ENCODE measurements at regions not wholly inside any gene's neighbourhood (a gene's known extent, or its start where the extent isn't known, plus 50 kb on each side); places are given as distances from the start of the nearest gene placed in this dataset.

DNA sequence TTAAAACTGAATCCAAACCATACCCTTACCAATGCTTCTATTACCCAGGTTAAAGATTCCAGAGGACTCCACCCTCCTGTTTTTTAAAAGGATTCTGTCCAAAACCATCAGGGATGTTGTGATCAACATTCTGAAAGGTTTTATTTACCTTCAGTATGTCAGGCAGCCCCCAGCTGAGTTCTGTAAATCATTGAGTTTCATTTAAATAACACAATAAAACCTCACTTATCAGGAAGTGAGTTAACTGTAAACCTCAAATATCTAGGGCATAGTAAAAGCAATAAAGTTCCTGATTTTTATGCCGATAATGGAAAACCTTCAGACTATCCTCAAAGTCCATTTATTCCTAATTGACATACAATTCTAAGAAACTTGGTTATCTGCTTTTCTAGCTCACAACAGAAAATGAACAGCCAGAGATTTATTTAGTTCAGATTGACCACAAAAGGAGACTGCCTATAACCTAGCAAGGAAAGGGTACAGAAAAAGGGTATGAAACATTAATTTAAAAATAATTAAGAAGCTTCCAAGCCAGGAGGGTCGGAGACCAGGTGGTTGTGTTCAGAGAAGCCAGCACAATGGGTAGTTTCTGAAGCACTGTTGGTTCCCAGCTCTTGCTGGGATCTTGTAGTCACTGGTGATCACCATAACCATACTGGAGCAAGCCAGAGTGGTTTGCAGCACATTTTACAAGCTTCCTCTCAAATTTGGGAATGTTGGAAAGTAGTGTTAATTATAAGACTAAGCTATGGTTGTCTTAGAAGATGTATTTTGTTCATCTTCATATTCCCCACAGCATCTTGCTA lies 336.4 kb upstream of the FMN2 start:
- Histone ChIP-seq H3K27me3 (no peaks in the 10 kb centered on the region), H3K4me1 (peaks cover 0 to 7% (median 3%) of the 10 kb centered on the region in 4 donors), H3K4me3 (no peak overlapping the region), H3K27ac (no peak overlapping the region), H3K36me3 (no peaks in the 10 kb centered on the region), H3K9me3 (no peaks in the 10 kb centered on the region)
- intact Hi-C loops (cut with DNase I), result no loop called here
- no peak for TF ChIP-seq POLR2A (IDR thresholded peaks at IDR 0.05)
- TF ChIP-seq EP300 (IDR thresholded peaks at IDR 0.05), result no peak
- no peak for TF ChIP-seq POLR2AphosphoS5 (IDR thresholded peaks at IDR 0.05)
- TF ChIP-seq, protein P1, sequence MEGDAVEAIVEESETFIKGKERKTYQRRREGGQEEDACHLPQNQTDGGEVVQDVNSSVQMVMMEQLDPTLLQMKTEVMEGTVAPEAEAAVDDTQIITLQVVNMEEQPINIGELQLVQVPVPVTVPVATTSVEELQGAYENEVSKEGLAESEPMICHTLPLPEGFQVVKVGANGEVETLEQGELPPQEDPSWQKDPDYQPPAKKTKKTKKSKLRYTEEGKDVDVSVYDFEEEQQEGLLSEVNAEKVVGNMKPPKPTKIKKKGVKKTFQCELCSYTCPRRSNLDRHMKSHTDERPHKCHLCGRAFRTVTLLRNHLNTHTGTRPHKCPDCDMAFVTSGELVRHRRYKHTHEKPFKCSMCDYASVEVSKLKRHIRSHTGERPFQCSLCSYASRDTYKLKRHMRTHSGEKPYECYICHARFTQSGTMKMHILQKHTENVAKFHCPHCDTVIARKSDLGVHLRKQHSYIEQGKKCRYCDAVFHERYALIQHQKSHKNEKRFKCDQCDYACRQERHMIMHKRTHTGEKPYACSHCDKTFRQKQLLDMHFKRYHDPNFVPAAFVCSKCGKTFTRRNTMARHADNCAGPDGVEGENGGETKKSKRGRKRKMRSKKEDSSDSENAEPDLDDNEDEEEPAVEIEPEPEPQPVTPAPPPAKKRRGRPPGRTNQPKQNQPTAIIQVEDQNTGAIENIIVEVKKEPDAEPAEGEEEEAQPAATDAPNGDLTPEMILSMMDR (IDR thresholded peaks at IDR 0.05), result no peak
- no peak for DNase-seq
- WGBS, 2 donors, result 38 to 66% methylated on average over 2 of the region's 2 CpGs

DNA sequence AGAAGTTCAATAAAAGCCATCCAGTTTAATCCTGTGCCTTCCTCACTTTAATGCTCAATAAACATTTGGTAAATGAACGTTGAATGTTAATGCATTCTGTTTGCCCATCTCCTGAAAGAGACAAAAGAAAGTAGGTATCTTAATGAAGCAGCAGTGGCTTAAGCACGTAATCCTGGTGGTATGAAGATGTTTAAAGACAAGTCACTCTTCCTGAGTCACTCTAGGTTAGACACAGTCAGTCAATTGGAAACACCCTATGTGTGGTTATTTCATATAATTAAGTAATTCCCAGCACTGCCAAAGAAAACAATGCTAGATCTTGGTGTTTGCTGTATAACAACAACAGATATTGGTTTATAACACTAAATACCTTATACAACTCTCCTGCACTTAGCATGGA lies 334.0 kb upstream of the FMN2 start:
- TF ChIP-seq POLR2A (IDR thresholded peaks at IDR 0.05) (no peak), POLR2AphosphoS5 (IDR thresholded peaks at IDR 0.05) (no peak), EP300 (IDR thresholded peaks at IDR 0.05) (no peak)
- TF ChIP-seq, protein P1 (IDR thresholded peaks at IDR 0.05), result no peak
- Histone ChIP-seq H3K27ac (no peak overlapping the region), H3K4me1 (peaks cover 0 to 7% (median 5%) of the 10 kb centered on the region in 4 donors), H3K36me3 (no peaks in the 10 kb centered on the region), H3K9me3 (no peaks in the 10 kb centered on the region), H3K27me3 (no peaks in the 10 kb centered on the region), H3K4me3 (no peak overlapping the region)
- intact Hi-C loops (cut with DNase I), result no loop called here
- WGBS, 2 donors, result 67 to 78% methylated on average over 2 of the region's 2 CpGs
- DNase-seq, result no peak

DNA sequence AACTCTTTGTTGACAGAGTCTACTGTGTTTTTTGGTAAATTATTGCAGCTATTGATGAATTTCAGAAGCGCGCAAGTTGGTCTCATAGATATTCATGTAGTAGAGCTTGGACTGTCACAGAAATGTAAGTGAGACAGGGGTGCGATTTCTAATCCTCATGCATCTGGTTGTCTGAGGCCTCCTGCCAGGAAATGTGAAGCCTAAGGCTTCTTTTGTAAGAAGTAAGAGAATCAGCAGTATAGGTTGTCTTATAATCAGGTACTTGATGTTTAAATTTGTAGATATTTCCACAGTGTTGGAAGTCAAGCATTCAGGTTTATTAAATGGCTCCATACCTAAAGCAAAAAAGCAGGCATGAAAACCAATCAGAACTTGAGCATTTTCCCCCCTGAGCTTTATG lies 332.9 kb upstream of the FMN2 start:
- Histone ChIP-seq H3K36me3 (no peaks in the 10 kb centered on the region), H3K4me1 (peaks cover 0 to 7% (median 5%) of the 10 kb centered on the region in 4 donors), H3K27me3 (no peaks in the 10 kb centered on the region), H3K9me3 (no peaks in the 10 kb centered on the region), H3K4me3 (no peak overlapping the region), H3K27ac (no peak overlapping the region)
- TF ChIP-seq, protein P1 (IDR thresholded peaks at IDR 0.05), result no peak
- TF ChIP-seq EP300 (IDR thresholded peaks at IDR 0.05) (no peak), POLR2A (IDR thresholded peaks at IDR 0.05) (no peak)
- WGBS, 2 donors, result 96 to 97% methylated on average over 3 of the region's 3 CpGs
- intact Hi-C loops (cut with DNase I), result no loop called here
- no peak for DNase-seq

DNA sequence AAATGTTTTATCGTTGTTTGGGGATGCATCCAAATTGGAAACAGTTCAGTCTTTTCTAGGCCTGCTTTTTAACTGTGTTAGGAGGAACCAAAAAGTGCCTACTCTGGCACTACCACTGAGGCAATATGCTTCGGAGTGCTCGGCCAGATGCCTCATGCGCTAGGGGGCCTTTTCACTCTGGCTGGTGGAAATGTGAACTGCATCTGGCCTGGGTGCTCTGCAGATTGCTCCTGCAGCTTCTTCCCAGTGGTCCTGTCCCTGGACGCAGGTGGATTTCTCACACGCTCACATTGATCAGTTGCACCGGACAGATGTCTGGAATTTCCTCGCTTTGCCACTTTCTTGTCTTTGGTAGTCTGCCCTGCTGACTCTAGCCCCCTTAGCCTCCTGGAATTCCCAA lies 330.2 kb upstream of the FMN2 start:
- TF ChIP-seq POLR2AphosphoS5 (IDR thresholded peaks at IDR 0.05) (no peak), EP300 (IDR thresholded peaks at IDR 0.05) (no peak), POLR2A (IDR thresholded peaks at IDR 0.05) (no peak)
- TF ChIP-seq, protein P1 (IDR thresholded peaks at IDR 0.05), result no peak
- Histone ChIP-seq H3K27ac (no peak overlapping the region), H3K27me3 (no peaks in the 10 kb centered on the region), H3K4me3 (no peak overlapping the region), H3K9me3 (no peaks in the 10 kb centered on the region), H3K36me3 (no peaks in the 10 kb centered on the region), H3K4me1 (peaks cover 0 to 5% (median 0%) of the 10 kb centered on the region in 4 donors)
- DNase-seq, result no peak
- intact Hi-C loops (cut with DNase I), result no loop called here
- WGBS, 2 donors, result 94% methylated on average over 8 of the region's 8 CpGs
